DMS114 treated with DMSO at 0.1 percent for 48 hours (cell line): ENCODE measurements at regions not wholly inside any gene's neighbourhood (a gene's known extent, or its start where the extent isn't known, plus 50 kb on each side); places are given as distances from the start of the nearest gene placed in this dataset.

Experiments
- DNase-seq: peaks from one replicate; lab custom pipeline; 2025; ENCODE audit not compliant: unreplicated experiment; lab: John Stamatoyannopoulos, UW

- no peak for DNase-seq
Measured at GRCh38 chr4:14742054-14742453, 260.2 kb upstream of the CPEB2 start.

DNA sequence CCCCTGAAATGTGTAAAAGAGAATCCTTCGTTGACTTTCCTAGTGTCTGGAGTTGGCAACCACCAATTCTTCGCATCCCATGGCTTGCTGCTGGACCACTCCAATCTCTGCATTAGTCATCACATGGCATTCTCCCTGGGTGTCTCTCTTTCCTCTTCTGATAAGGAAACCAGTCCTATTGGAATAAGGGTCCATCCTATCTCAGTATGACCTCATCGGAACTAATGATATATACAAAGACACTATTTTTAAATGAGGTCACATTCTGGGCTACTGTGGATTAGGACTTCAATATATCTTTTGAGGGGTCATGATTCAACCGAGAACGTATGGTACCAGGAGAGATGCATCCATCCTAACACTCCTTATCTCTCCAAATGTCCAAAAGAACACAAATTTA, 259.1 kb upstream of the CPEB2 start:
- no peak for DNase-seq

DNA sequence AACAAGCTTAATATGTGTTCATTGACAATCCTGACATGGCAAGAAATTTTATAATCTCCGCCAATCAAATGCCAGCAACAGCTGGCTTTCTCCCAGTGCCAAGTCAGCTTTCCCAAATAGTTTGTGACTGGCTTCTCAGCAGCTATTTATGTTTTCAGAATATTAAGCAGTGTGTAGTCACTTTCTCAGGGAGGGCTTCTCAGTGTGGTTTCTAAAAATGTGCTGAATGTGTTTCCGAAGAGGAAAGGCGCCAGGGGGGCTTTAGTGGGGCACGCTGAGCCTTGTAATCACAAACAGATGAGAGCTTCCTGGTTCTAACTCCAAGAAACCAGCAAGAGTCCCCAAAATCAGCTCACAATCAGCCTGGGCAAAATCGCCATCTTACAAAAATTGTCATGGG, 258.7 kb upstream of the CPEB2 start:
- no peak for DNase-seq

DNA sequence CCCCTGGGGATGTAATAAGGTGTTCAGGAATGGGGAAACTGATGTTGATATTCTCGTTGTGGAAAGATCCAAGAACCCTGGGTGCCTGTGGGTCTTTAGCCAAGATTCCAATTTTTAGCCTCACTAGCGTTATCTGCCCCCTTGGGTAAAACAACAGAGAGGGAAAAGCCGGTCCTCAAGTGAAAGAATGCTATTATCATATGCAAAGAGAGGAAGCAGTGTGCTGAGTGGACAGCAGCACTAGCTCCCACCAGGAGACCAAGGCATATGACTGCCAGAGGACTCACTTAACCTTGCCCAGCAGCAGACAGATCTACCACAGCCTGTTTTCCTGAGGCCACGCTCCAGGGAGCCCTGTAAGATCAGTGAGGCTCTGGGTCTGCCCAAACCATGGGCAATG, 257.9 kb upstream of the CPEB2 start:
- no peak for DNase-seq

GRCh38 chr4:14749910-14750309, 252.4 kb upstream of the CPEB2 start:
- no peak for DNase-seq

DNA sequence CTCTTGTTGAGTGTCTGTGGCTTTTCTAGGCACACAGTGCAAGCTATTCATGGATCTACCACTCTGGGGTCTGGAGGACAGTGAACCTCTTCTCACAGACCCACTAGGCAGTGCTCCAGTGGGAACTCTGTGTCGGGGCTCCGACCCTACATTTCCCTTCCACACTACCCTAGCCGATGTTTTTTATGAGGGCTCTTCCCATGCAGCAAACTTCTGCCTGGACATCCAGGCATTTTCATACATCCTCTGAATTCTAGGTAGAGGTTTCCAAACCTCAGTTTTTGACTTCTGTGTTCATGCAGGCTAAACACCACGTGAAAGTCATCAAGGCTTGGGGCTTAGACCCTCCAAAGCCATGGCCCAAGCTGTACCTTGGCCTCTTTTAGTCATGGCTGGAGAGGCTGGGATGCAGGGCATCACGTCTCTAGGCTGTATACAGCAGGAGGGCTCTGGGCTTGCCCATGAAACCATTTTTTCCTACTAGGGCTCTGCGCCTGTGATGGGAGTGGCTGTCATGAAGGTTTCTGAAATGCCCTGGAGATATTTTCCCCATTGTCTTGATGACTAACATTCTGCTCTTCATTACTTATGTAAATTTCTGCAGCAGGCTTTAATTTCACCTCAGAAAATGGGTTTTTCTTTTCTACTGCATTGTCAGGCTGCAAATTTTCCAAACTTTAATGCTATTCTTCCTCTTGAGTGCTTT, 249.8 kb upstream of the CPEB2 start:
- DNase-seq: no peak

DNA sequence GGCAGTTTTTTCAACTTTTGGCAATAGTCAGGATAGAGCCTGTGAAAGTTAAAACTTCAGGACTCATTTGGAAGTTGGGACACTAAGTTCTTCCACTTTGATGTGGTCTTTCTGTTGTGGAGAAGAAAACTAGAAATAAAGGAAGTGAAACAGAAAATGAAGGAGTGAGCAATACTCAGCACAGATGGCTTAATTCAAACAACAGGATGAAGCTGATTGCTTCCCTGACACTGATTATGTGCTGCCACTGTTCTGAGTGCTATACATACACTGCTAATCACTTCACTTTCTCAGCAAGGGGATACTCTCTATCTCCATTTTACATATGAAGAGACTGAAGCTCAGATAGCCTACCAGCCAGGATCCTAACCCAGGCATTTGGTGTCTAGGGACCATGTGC, 235.1 kb upstream of the CPEB2 start:
- DNase-seq: no peak

- DNase-seq: no peak
Measured at GRCh38 chr4:14768449-14768848, 233.8 kb upstream of the CPEB2 start.

GRCh38 chr4:14769993-14770392, 232.3 kb upstream of the CPEB2 start:
- DNase-seq: no peak

- no peak for DNase-seq
Measured at GRCh38 chr4:14771094-14771493, 231.2 kb upstream of the CPEB2 start.

DNA sequence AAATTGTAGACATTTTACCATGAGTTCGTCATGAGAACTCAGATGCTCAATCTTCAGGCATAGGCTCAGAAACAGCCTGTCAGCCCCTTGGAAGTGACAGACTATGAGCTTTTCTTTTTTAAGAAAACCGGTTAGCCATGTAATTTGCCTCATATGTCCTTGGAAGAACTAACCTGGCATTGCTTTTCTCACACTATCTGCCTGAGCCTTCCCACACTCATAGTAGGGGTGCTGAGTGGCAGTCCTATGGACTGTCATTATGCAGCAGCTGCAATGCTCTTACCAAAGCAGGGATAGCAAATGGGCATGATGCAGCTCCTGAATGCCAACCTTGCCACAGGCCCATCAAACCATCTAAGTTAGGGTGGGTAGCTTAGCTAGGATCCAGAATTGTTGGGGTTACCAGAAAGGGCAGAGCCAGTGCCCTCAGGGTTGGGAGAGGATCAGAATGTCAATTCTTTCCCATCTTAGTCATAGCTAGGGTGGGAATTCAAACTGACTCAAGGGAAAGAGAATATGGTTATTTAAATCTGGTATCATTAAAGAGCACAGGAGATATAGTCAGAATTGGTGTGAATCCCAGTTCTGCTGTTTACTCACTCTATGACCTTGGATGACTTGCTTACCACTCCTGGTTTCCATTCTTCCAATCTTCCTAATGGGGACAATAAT, 230.6 kb upstream of the CPEB2 start:
- no peak for DNase-seq

- no peak for DNase-seq
Measured at GRCh38 chr4:14772388-14772787, 229.9 kb upstream of the CPEB2 start.

DNA sequence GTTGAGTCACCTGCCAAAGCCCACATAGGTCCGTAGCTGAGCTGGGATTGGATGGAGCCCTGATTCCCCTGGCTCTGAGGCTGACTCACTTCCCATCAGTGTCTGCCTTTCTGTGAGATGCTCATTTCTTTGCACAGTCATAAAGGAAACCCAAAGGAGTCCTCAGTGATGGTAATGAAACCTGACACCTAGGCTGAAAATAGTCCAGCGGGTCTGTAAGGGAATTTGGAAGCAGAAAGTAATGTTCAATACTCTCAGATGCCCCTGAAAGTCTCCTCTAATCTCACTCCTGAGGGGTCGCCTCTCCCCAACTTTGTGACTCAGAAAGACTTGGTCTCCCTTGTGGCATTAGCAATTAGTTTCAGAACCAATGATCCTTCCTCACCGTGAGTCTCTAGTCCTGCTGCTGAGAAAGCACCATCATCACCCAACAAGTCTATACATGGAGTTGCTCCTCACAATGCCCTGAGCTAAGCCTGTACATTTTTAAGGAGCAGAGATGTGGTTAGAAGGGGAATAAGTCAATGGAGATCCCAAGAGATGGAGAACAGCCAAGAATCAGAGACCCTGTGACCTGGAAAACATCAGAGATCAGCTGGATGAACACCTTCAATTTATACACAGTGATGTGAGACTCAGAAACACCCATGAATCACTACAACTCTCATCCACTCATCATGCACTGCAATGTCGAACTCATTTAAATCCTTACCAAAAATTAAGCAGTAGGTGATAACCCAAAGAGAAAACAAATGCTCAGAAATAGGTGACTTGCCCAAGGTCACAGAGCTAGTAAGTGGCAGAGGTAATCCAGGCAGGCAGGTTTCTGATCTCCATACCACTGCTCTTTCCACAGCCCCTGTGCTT, 219.0 kb upstream of the CPEB2 start:
- DNase-seq: no peak

GRCh38 chr4:14787221-14787620, 215.1 kb upstream of the CPEB2 start:
- DNase-seq: no peak

DNA sequence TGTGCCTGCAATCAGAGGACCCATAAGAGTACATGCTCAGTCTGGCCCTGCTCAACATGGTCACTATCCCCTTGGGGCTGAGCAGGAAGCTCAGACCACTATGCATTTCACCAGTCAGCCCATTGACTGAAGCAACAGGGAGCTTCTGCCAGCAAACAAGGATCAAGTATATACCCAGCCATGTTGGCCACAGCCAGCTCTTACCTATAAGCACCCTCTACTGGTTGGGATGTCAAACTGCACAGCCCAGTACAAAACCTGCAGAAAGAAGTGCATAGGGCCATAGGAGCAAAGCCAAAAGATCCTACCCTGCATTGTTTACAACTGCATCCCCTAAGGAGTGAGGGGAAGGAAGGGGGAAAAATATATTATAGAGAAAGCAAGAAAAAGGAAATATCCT, 214.4 kb upstream of the CPEB2 start:
- no peak for DNase-seq

DNA sequence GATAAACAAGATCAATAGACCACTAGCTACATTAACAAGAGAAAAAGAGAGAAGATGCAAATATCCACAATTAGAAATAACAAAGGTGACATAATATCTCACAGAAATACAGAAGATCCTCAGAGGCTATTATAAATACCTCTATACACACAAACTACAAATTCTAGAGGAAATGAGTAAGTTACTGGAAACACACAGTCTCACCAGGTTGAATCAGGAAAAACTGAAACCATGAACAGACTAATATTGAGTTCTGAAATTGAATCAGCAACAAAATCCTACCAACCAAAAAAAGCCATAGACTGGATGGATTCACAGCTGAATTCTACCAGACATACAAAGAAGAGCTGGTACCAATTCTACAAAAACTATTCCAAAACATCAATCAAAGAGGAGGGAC, 211.8 kb upstream of the CPEB2 start:
- no peak for DNase-seq

- no peak for DNase-seq
Measured at GRCh38 chr4:14792702-14793227, 209.5 kb upstream of the CPEB2 start.

- no peak for DNase-seq
Measured at GRCh38 chr4:14800977-14801376, 201.3 kb upstream of the CPEB2 start.

DNA sequence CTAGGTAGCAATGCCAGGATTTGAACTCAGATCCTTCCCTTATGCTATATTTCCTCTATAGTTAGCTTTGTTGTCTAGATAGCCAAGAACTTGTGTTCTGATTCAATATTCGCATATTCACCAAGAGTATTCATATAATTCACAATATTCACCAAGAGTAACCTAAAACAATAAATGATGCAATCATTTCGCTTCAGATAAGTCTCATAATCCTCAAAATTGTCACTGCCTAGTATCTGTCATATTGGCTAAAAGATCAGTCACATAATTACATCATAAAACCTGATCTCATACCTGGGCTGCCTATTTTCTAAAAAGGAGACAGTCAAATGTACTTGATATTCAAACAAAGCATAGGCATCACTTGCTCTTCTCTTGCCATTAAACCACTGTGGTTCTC, 199.7 kb upstream of the CPEB2 start:
- DNase-seq: no peak

DNA sequence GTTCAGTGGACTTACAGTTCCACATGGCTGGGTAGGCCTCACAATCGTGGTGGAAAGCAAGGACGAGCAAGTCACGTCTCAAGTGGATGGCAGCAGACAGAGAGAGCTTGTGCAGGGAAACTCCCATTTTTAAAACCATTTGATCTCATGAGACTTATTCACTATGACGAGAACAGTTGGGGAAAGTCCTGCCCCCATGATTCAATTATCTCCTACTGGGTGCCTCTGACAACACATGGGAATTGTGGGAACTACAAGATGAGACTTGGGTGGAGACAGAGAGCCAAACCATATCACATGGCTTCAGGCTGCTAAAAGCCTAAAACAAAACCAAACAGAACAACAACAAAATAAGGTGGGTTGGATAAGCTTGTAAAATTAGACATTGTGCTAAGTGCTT, 194.4 kb upstream of the CPEB2 start:
- no peak for DNase-seq

DNA sequence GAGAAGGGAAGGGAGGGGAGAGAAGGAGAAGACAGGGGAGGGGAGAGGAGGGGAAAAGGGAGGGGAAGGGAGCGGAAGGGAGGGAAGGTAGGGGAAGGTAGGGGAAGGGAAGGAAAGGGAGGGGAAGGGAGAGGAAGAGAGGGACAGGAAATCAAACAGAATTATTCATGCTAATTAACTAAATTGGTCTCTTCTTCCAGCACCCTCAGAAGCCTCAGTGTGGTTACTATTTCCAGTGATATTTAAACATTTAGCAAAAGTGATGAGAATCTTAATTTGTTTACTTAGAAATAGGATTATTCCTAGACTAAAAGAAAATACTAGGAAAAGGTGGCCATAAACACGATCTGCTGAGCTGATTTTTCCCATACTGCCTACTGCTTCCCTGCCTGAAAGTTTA, 193.1 kb upstream of the CPEB2 start:
- DNase-seq: no peak

DNA sequence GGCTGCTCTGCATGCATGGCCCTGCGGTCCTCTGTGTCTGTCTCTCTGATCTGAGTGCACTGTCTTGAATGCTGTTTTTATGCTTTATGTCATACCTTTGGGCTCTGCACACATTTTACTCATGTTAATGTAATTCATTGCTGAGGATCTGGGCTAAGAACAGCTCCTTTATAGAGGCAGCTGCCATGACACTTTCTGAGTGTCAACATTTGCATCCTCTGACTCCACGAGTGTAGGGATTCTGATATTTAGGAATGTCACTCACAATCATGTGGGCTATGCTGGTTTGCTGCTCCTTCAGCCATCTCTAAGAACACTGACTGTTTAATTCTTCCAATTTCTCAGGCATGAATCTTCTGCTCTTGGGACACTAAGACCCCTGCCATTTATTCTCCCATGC, 192.2 kb upstream of the CPEB2 start:
- DNase-seq: no peak
